ENCODE measurements at regions not wholly inside any gene's neighbourhood (a gene's known extent, or its start where the extent isn't known, plus 50 kb on each side); places are given as distances from the start of the nearest gene placed in this dataset.

GRCh38 chr17:72488555-72489271 is 367.9 kb downstream of the SOX9 start:
- no peak for TF ChIP-seq POLR2A (IDR thresholded peaks at IDR 0.05)
- TF ChIP-seq CTCF (IDR thresholded peaks at IDR 0.05) = no peak
- DNase-seq = no peak
- peaks cover 0 to 13% (median 0%) of the 10 kb centered on the region in 9 donors for H3K27me3 ChIP-seq
- H3K36me3 ChIP-seq = no peaks in the 10 kb centered on the region
- no peak overlapping the region for H3K4me3 ChIP-seq
- WGBS, 4 donors = 67 to 71% (median 69%) methylated on average over 11 of the region's 11 CpGs
- ATAC-seq = no peak
- peaks cover 0 to 11% (median 0%) of the 10 kb centered on the region in 12 donors for H3K9me3 ChIP-seq
- intact Hi-C loops (cut with DNase I) = no loop called here
- H3K4me1 ChIP-seq = no peaks in the 10 kb centered on the region
- H3K27ac ChIP-seq = no peak overlapping the region

GRCh38 chr17:72489272-72489641 is 368.4 kb downstream of the SOX9 start:
- TF ChIP-seq CTCF (IDR thresholded peaks at IDR 0.05) (no peak), POLR2A (IDR thresholded peaks at IDR 0.05) (no peak)

GRCh38 chr17:72491102-72491501 is 370.3 kb downstream of the SOX9 start:
- Histone ChIP-seq H3K27me3 (peaks cover 0 to 4% (median 0%) of the 10 kb centered on the region in 9 donors), H3K4me3 (no peak overlapping the region), H3K9me3 (peaks cover 0 to 11% (median 0%) of the 10 kb centered on the region in 12 donors), H3K36me3 (no peaks in the 10 kb centered on the region), H3K27ac (no peak overlapping the region), H3K4me1 (no peaks in the 10 kb centered on the region)
- no peak for TF ChIP-seq POLR2A (IDR thresholded peaks at IDR 0.05)
- no peak for TF ChIP-seq CTCF (IDR thresholded peaks at IDR 0.05)
- intact Hi-C loops (cut with DNase I) = no loop called here
- ATAC-seq (no peak), DNase-seq (no peak)
- 77 to 100% (median 82%) methylated on average over 1 to 2 of the region's 2 CpGs for WGBS, 4 donors

More at GRCh38 chr17:72489272-72489641, 368.4 kb downstream of the SOX9 start:
- H3K27me3 ChIP-seq = peaks cover 0 to 13% (median 0%) of the 10 kb centered on the region in 9 donors
- intact Hi-C loops (cut with DNase I) = no loop called here
- H3K4me3 ChIP-seq = no peak overlapping the region
- H3K4me1 ChIP-seq = no peaks in the 10 kb centered on the region
- H3K9me3 ChIP-seq = peaks cover 0 to 11% (median 0%) of the 10 kb centered on the region in 12 donors
- 47 to 59% (median 55%) methylated on average over 5 of the region's 5 CpGs for WGBS, 4 donors
- DNase-seq (no peak), ATAC-seq (no peak)
- no peak overlapping the region for H3K27ac ChIP-seq
- no peaks in the 10 kb centered on the region for H3K36me3 ChIP-seq

- H3K27me3 ChIP-seq = peaks cover 0 to 4% (median 0%) of the 10 kb centered on the region in 9 donors
- H3K9me3 ChIP-seq = peaks cover 0 to 11% (median 0%) of the 10 kb centered on the region in 12 donors
- WGBS, 4 donors = 92 to 100% (median 95%) methylated on average over 2 of the region's 2 CpGs
- DNase-seq (no peak), ATAC-seq (no peak)
- H3K4me1 ChIP-seq = no peaks in the 10 kb centered on the region
- no peak overlapping the region for H3K27ac ChIP-seq
- H3K4me3 ChIP-seq = no peak overlapping the region
- intact Hi-C loops (cut with DNase I) = no loop called here
- TF ChIP-seq POLR2A (IDR thresholded peaks at IDR 0.05) (no peak), CTCF (IDR thresholded peaks at IDR 0.05) (no peak)
- no peaks in the 10 kb centered on the region for H3K36me3 ChIP-seq
Observed at GRCh38 chr17:72492494-72492893, 371.7 kb downstream of the SOX9 start.

Measured in heart left ventricle (tissue), 16 donors.